A549 (cell line): ENCODE measurements at regions not wholly inside any gene's neighbourhood (a gene's known extent, or its start where the extent isn't known, plus 50 kb on each side); places are given as distances from the start of the nearest gene placed in this dataset.

Experiments used
- ATAC-seq, 2 experiments: fragments of 200-7000 bp in 1 of 2; fragments of >200 bp in 1 of 2; cut with Nextera tagmentation in 1 of 2; cut with Tn5 transposase in 1 of 2; 3 replicates each; pipeline versions ENCODE4 v1.8.0 to v1.9.1; 2018 to 2020; ENCODE audit warnings: mild to moderate bottlenecking in 1 of 2, moderate library complexity in 1 of 2
- CTCF ChIA-PET: fragments of 300-600 bp; sonication (Branson Sonifier 250); formaldehyde crosslinking; extraction: SDS; loops from one replicate; lab custom pipeline; 2021; ENCODE audit warnings: antibody characterized with exemption, inconsistent platforms; lab: Yijun Ruan, JAX
- POLR2A ChIA-PET: fragments of 350-600 bp; formaldehyde crosslinking; extraction: SDS; loops from one replicate; lab custom pipeline; 2021; ENCODE audit warnings: antibody characterized with exemption, inconsistent platforms; lab: Yijun Ruan, JAX
- DNase-seq, 2 experiments: peaks; one replicate each; pipeline versions ENCODE4 v3.0.0 to v3.0.0-alpha.2; 2011 to 2016; ENCODE audit warnings: low read depth in 1 of 2, low spot score in 1 of 2
- FAIRE-seq: peaks from 2 replicates; lab custom pipeline; 2011; peaks lifted over from hg19 to GRCh38; lab: Jason Lieb, UNC
- H3K27ac ChIP-seq, 2 experiments: fragments of >200 bp; sonication (Bioruptor Twin); formaldehyde crosslinking; 3 replicates each; pipeline ENCODE4 v1.5.1; 2016 to 2017
- H3K4me1 ChIP-seq: fragments of >200 bp; sonication (Bioruptor Twin); formaldehyde crosslinking; 3 replicates; pipeline ENCODE4 v1.6.1; 2016
- H3K4me2 ChIP-seq: fragments of >200 bp; sonication (Bioruptor Twin); formaldehyde crosslinking; 3 replicates; pipeline ENCODE4 v1.6.1; 2016
- H3K4me3 ChIP-seq: fragments of >200 bp; sonication (Bioruptor Twin); formaldehyde crosslinking; 3 replicates; pipeline ENCODE4 v1.5.1; 2016
- H3K9me3 ChIP-seq: fragments of >200 bp; sonication (Bioruptor Twin); formaldehyde crosslinking; 3 replicates; pipeline ENCODE4 v1.6.1; 2016
- CBX2 ChIP-seq: fragments of 200-600 bp; sonication (generic); IDR thresholded peaks from 2 replicates; pipeline ENCODE4 v1.6.1; 2016; ENCODE audit warnings: low read depth, mild to moderate bottlenecking, borderline replicate concordance
- CBX8 ChIP-seq: fragments of 200-600 bp; sonication (generic); IDR thresholded peaks from 2 replicates; pipeline ENCODE4 v1.6.1; 2016
- CHD2 ChIP-seq: fragments of 150-350 bp; IDR thresholded peaks from 2 replicates; pipeline ENCODE4 v1.6.1; 2014; ENCODE audit warnings: low read length; ENCODE audit not compliant: partially characterized antibody
- EHF ChIP-seq: fragments of 250-450 bp; sonication (Bioruptor Pico); IDR thresholded peaks from 2 replicates; pipeline ENCODE4 v1.5.0; 2020; ENCODE audit warnings: mild to moderate bottlenecking
- EHMT2 ChIP-seq: fragments of 200-600 bp; sonication (generic); IDR thresholded peaks from 2 replicates; pipeline ENCODE4 v1.6.1; 2016; ENCODE audit warnings: antibody characterized with exemption, low read depth, mild to moderate bottlenecking, moderate library complexity
- EP300 ChIP-seq, 2 experiments: fragments of >200 bp; sonication (Bioruptor Twin); formaldehyde crosslinking; IDR thresholded peaks; 2 replicates in 1 of 2; 3 replicates in 1 of 2; pipeline ENCODE4 v1.6.1; 2016 to 2017
- ESRRA ChIP-seq: fragments of 150-350 bp; IDR thresholded peaks from 2 replicates; pipeline ENCODE4 v1.6.1; 2014; ENCODE audit warnings: mild to moderate bottlenecking, low read length, borderline replicate concordance
- FOSB ChIP-seq: fragments of 250-450 bp; sonication (Bioruptor Pico); IDR thresholded peaks from 2 replicates; pipeline ENCODE4 v1.5.0; 2020; ENCODE audit warnings: mild to moderate bottlenecking, moderate library complexity
- FOXS1 ChIP-seq: fragments of 250-450 bp; sonication (Bioruptor Pico); IDR thresholded peaks from 2 replicates; pipeline ENCODE4 v1.5.0; 2020; ENCODE audit warnings: mild to moderate bottlenecking, moderate library complexity
- GATA3 ChIP-seq: IDR thresholded peaks from 2 replicates; pipeline ENCODE4 v1.6.1; 2012; ENCODE audit warnings: borderline replicate concordance
- HDAC2 ChIP-seq: fragments of 200-600 bp; sonication (generic); IDR thresholded peaks from 2 replicates; pipeline ENCODE4 v1.6.1; 2016
- HEYL ChIP-seq: fragments of 250-450 bp; sonication (Bioruptor Pico); IDR thresholded peaks from 2 replicates; pipeline ENCODE4 v1.8.0; 2021; ENCODE audit warnings: mild to moderate bottlenecking, moderate library complexity
- HOXB13 ChIP-seq: fragments of 250-450 bp; sonication (Bioruptor Pico); IDR thresholded peaks from 2 replicates; pipeline ENCODE4 v1.5.0; 2020; ENCODE audit warnings: low read depth, mild to moderate bottlenecking, moderate library complexity
- JUN ChIP-seq, 2 experiments: fragments of >200 bp; sonication (Bioruptor Twin); formaldehyde crosslinking; IDR thresholded peaks; 2 replicates in 1 of 2; 3 replicates in 1 of 2; pipeline ENCODE4 v1.6.1; 2016 to 2017
- MAFK ChIP-seq: fragments of 450-650 bp; IDR thresholded peaks from 2 replicates; pipeline ENCODE4 v1.6.1; 2014; ENCODE audit not compliant: partially characterized antibody
- PHF8 ChIP-seq: fragments of 200-600 bp; sonication (generic); IDR thresholded peaks from 2 replicates; pipeline ENCODE4 v1.6.1; 2016; ENCODE audit warnings: low read depth, mild to moderate bottlenecking, antibody characterized with exemption, moderate library complexity, borderline replicate concordance
- POLR2A ChIP-seq: IDR thresholded peaks from 2 replicates; pipeline ENCODE4 v1.6.1; 2012; ENCODE audit warnings: mild to moderate bottlenecking, low read length
- RAD21 ChIP-seq, 2 experiments: fragments of >200 bp in 1 of 2; sonication (Bioruptor Twin) in 1 of 2; formaldehyde crosslinking in 1 of 2; IDR thresholded peaks in 1 of 2; conservative IDR thresholded peaks in 1 of 2; 2 replicates in 1 of 2; 3 replicates in 1 of 2; pipeline ENCODE4 v1.6.1; 2012 to 2018; ENCODE audit warnings: inconsistent platforms in 1 of 2
- RARB ChIP-seq: fragments of 250-450 bp; sonication (Bioruptor Pico); IDR thresholded peaks from 2 replicates; pipeline ENCODE4 v1.8.0; 2021; ENCODE audit warnings: mild to moderate bottlenecking, moderate library complexity
- RNF2 ChIP-seq: fragments of 200-600 bp; sonication (generic); IDR thresholded peaks from 2 replicates; pipeline ENCODE4 v1.6.1; 2016; ENCODE audit warnings: low read depth, mild to moderate bottlenecking, antibody characterized with exemption, moderate library complexity, borderline replicate concordance
- SMC3 ChIP-seq: fragments of >200 bp; sonication (Bioruptor Twin); formaldehyde crosslinking; IDR thresholded peaks from 3 replicates; pipeline ENCODE4 v1.6.1; 2018; ENCODE audit warnings: inconsistent platforms
- TFCP2L1 ChIP-seq: fragments of 250-450 bp; sonication (Bioruptor Pico); IDR thresholded peaks from 2 replicates; pipeline ENCODE4 v1.5.0; 2021; ENCODE audit warnings: mild to moderate bottlenecking
- WGBS: methylation state at CpG from one replicate; pipeline ENCODE4 v1.1.6; 2017; ENCODE audit errors: missing lambda C conversion rate; 5-methylcytosine and 5-hydroxymethylcytosine counted together
- TF ChIP-seq, protein P1 (sequence below): IDR thresholded peaks from 2 replicates; pipeline ENCODE4 v1.6.1; 2012
- TF ChIP-seq, protein P2 (sequence below): fragments of 450-650 bp; IDR thresholded peaks from 2 replicates; pipeline ENCODE4 v1.6.1; 2014; ENCODE audit warnings: antibody characterized with exemption
- TF ChIP-seq, protein P3 (sequence below): IDR thresholded peaks from 2 replicates; pipeline ENCODE4 v1.6.1; 2012
- TF ChIP-seq, protein P4 (sequence below): fragments of 150-350 bp; IDR thresholded peaks from 2 replicates; pipeline ENCODE4 v1.6.1; 2014; ENCODE audit warnings: low read depth, mild to moderate bottlenecking, low read length
- TF ChIP-seq, protein P5 (sequence below): IDR thresholded peaks from 2 replicates; pipeline ENCODE4 v1.6.1; 2012; ENCODE audit warnings: low read depth, borderline replicate concordance
- TF ChIP-seq, protein P6 (sequence below): fragments of 250-450 bp; sonication (Bioruptor Pico); IDR thresholded peaks from 2 replicates; pipeline ENCODE4 v1.5.0; 2021; ENCODE audit warnings: mild to moderate bottlenecking, moderate library complexity, borderline replicate concordance

DNA sequence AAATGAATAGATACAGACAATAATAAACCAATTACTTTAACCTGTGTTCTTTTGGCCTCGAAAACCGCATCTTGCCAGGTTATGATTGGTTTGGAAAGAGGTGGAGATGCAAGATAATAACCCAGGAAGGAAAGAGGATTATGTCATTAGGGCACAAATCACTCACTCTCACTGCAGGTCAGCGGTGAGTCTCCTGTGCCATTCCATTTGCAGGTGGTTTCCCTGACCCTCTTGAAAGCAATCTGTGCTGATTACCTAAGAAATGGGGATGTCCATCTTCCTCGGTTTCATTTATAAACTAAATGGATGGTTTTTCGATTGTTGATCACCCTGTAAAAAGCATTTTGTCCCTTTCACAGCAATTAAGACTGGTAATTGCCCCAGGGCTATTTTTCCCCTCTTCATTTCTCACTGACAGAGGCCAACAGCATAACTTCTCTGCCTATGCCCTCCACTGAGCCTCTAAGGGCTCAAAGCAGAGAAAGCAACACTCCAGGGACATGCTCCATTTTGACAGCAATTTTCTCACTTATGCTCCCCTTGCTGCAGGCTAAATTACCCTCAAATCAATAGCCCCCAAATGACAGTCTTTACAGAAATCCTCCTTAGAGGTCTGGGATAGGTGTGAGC, 257.5 kb downstream of the IPMK start:
- H3K4me3 ChIP-seq: no peak overlapping the region
- H3K4me2 ChIP-seq: no peak overlapping the region
- ChIA-PET POLR2A (no interaction called here), CTCF (no interaction called here)
- TF ChIP-seq, protein P1, sequence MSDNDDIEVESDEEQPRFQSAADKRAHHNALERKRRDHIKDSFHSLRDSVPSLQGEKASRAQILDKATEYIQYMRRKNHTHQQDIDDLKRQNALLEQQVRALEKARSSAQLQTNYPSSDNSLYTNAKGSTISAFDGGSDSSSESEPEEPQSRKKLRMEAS: no peak
- no peak for TF ChIP-seq GATA3
- no peak for TF ChIP-seq RARB (CRISPR knock-in tag)
- TF ChIP-seq TFCP2L1 (CRISPR knock-in tag): no peak
- TF ChIP-seq JUN (IDR thresholded peaks at IDR 0.05): no peak
- TF ChIP-seq RAD21 (conservative IDR thresholded peaks at IDR 0.05 in 1 of 2, IDR thresholded peaks at IDR 0.05 in 1 of 2): no peak
- no peak for TF ChIP-seq ESRRA
- TF ChIP-seq HDAC2: no peak
- no peak for TF ChIP-seq RNF2
- TF ChIP-seq, protein P2, sequence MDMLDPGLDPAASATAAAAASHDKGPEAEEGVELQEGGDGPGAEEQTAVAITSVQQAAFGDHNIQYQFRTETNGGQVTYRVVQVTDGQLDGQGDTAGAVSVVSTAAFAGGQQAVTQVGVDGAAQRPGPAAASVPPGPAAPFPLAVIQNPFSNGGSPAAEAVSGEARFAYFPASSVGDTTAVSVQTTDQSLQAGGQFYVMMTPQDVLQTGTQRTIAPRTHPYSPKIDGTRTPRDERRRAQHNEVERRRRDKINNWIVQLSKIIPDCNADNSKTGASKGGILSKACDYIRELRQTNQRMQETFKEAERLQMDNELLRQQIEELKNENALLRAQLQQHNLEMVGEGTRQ: no peak
- WGBS: 59% methylated on average over 5 of the region's 5 CpGs
- DNase-seq (no peak), ATAC-seq (no peak), FAIRE-seq (no peak)
- H3K4me1 ChIP-seq: no peaks in the 10 kb centered on the region
- no peaks in the 10 kb centered on the region for H3K9me3 ChIP-seq
- no peak overlapping the region for H3K27ac ChIP-seq

DNA sequence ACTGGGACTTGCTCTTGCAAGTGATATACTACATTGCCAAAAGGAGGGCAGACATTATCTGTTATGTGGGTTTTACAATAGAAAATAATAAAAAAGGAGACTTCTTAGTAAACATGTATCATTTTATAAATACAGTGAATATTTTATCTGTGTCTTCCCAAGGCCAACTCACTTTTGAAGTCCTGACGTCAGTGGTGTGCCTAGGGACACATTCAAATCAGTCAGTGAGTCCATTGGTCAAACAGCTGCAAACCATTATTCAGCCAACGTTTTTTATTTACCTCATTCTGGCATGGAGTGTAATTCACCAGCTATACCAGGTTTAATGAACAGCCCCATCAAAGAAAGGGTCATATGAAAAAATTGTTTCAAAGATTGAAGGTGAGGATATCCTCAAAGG, 263.7 kb downstream of the IPMK start:
- ChIA-PET CTCF (no interaction called here), POLR2A (no interaction called here)
- Histone ChIP-seq H3K4me3 (no peak overlapping the region), H3K4me1 (no peaks in the 10 kb centered on the region), H3K4me2 (no peak overlapping the region), H3K27ac (no peak overlapping the region), H3K9me3 (no peaks in the 10 kb centered on the region)
- TF ChIP-seq, protein P3, sequence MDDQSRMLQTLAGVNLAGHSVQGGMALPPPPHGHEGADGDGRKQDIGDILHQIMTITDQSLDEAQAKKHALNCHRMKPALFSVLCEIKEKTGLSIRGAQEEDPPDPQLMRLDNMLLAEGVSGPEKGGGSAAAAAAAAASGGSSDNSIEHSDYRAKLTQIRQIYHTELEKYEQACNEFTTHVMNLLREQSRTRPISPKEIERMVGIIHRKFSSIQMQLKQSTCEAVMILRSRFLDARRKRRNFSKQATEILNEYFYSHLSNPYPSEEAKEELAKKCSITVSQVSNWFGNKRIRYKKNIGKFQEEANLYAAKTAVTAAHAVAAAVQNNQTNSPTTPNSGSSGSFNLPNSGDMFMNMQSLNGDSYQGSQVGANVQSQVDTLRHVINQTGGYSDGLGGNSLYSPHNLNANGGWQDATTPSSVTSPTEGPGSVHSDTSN: no peak
- TF ChIP-seq EHMT2: no peak
- TF ChIP-seq POLR2A: no peak
- no peak for TF ChIP-seq HOXB13 (CRISPR knock-in tag)
- TF ChIP-seq SMC3: no peak
- TF ChIP-seq EHF (CRISPR knock-in tag): no peak
- no peak for TF ChIP-seq PHF8
- no peak for TF ChIP-seq HDAC2
- TF ChIP-seq HEYL (CRISPR knock-in tag): no peak
- TF ChIP-seq CHD2: no peak
- TF ChIP-seq, protein P4, sequence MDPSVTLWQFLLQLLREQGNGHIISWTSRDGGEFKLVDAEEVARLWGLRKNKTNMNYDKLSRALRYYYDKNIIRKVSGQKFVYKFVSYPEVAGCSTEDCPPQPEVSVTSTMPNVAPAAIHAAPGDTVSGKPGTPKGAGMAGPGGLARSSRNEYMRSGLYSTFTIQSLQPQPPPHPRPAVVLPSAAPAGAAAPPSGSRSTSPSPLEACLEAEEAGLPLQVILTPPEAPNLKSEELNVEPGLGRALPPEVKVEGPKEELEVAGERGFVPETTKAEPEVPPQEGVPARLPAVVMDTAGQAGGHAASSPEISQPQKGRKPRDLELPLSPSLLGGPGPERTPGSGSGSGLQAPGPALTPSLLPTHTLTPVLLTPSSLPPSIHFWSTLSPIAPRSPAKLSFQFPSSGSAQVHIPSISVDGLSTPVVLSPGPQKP: no peak
- FAIRE-seq (no peak), DNase-seq (no peak), ATAC-seq (no peak)
- 41% methylated on average over 2 of the region's 2 CpGs for WGBS

DNA sequence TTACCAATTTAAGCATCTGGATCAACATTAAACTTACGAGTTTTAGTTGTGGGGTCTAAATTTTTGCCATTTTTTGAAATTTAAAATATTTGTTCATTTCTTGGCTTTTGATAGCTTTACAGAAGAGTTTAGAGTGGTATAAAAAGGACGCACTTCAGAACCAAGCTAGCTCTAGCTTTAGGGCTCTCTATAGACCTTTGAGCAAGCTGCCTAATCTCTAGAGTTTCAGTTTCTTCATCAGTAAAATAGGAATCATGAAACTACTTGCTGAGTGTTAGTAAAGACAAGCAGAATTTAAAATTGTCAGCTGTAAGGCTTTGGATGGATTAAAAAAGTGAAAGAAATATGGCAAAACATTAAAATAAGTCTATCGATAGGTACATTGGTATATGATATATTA, 266.5 kb downstream of the IPMK start:
- Histone ChIP-seq H3K27ac (no peak overlapping the region), H3K4me2 (no peak overlapping the region), H3K4me3 (no peak overlapping the region), H3K4me1 (no peaks in the 10 kb centered on the region), H3K9me3 (no peaks in the 10 kb centered on the region)
- CTCF ChIA-PET: no interaction called here
- FAIRE-seq (no peak), DNase-seq (no peak), ATAC-seq (no peak)
- TF ChIP-seq, protein P5, sequence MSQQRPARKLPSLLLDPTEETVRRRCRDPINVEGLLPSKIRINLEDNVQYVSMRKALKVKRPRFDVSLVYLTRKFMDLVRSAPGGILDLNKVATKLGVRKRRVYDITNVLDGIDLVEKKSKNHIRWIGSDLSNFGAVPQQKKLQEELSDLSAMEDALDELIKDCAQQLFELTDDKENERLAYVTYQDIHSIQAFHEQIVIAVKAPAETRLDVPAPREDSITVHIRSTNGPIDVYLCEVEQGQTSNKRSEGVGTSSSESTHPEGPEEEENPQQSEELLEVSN: no peak
- TF ChIP-seq HDAC2: no peak
- TF ChIP-seq FOXS1: no peak
- TF ChIP-seq EP300 (IDR thresholded peaks at IDR 0.05): no peak
- TF ChIP-seq CBX8: no peak
- no peak for TF ChIP-seq FOSB
- no peak for TF ChIP-seq HOXB13 (CRISPR knock-in tag)
- TF ChIP-seq, protein P6, sequence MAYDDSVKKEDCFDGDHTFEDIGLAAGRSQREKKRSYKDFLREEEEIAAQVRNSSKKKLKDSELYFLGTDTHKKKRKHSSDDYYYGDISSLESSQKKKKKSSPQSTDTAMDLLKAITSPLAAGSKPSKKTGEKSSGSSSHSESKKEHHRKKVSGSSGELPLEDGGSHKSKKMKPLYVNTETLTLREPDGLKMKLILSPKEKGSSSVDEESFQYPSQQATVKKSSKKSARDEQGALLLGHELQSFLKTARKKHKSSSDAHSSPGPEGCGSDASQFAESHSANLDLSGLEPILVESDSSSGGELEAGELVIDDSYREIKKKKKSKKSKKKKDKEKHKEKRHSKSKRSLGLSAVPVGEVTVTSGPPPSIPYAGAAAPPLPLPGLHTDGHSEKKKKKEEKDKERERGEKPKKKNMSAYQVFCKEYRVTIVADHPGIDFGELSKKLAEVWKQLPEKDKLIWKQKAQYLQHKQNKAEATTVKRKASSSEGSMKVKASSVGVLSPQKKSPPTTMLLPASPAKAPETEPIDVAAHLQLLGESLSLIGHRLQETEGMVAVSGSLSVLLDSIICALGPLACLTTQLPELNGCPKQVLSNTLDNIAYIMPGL (CRISPR knock-in tag): no peak
- no peak for TF ChIP-seq CBX2
- no peak for TF ChIP-seq MAFK
- 74% methylated on average over 3 of the region's 3 CpGs for WGBS
- POLR2A ChIA-PET: no interaction called here
